Testis (tissue), 2 donors: ENCODE measurements at regions not wholly inside any gene's neighbourhood (a gene's known extent, or its start where the extent isn't known, plus 50 kb on each side); places are given as distances from the start of the nearest gene placed in this dataset.

Source experiments
- CTCF ChIP-seq, 3 experiments: fragments of 450-650 bp in 2 of 3; fragments of 200-600 bp in 1 of 3; sonication (generic) in 1 of 3; IDR thresholded peaks; one replicate each; pipeline ENCODE4 v1.5.1; 2016 to 2019; ENCODE audit warnings: antibody characterized with exemption in 3 of 3, mild to moderate bottlenecking in 2 of 3, moderate library complexity in 1 of 3
- POLR2A ChIP-seq: fragments of 450-650 bp; IDR thresholded peaks from one replicate; pipeline ENCODE4 v1.6.1; 2017; ENCODE audit warnings: antibody characterized with exemption, mild to moderate bottlenecking, moderate library complexity

DNA sequence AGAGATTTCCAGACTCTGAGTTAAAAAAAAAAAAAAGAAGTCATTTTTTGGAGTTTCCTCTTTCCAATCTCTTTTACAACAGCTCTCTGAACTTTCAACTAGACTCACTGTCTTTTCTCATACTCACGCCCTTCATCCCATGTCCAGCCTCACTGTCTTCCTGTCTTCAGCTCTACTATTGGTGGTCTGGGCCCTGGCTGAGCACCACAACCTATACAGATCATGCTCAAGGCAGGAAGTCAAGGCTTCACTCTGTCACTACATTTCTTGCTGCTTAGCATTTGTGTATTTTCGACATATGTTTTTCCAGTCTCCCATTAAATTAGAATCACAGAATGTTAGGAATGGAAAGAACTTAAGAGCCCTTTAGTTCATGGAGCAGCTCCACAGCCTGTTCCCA is 106.4 kb upstream of the PPP2R5A start:
- no peak for TF ChIP-seq POLR2A
- no peak for TF ChIP-seq CTCF (IDR thresholded peaks at IDR 0.05)
